IMR-90 (cell line): ENCODE measurements at regions not wholly inside any gene's neighbourhood (a gene's known extent, or its start where the extent isn't known, plus 50 kb on each side); places are given as distances from the start of the nearest gene placed in this dataset.

Experiments
- ATAC-seq: fragments of 200-7000 bp; cut with Tn5 transposase; 2 replicates; pipeline ENCODE4 v1.9.1; 2020; ENCODE audit warnings: low read depth, mild to moderate bottlenecking, moderate library complexity
- BruUV-seq: library from RNA; stranded (reverse); fragments of 400-500 nt; replicated peaks from 2 replicates; lab custom pipeline; 2021; lab: Mats Ljungman, UMichigan
- CTCF ChIA-PET: fragments of 300-600 bp; formaldehyde crosslinking; extraction: SDS; loops from one replicate; lab custom pipeline; 2021; ENCODE audit warnings: antibody characterized with exemption; lab: Yijun Ruan, JAX
- POLR2A ChIA-PET: fragments of 300-600 bp; sonication (Branson Sonifier 250); formaldehyde crosslinking; loops from one replicate; lab custom pipeline; 2022; ENCODE audit warnings: antibody characterized with exemption; ENCODE audit not compliant: unreplicated experiment; lab: Charles Lee
- DNase-seq: peaks from one replicate; pipeline ENCODE4 v3.0.0; 2013
- H2AFZ ChIP-seq: replicated peaks from 2 replicates; pipeline ENCODE3; 2013; ENCODE audit warnings: low read length, mild to moderate bottlenecking; ENCODE audit not compliant: poor library complexity
- H2AK5ac ChIP-seq: 2 replicates; pipeline ENCODE4 v1.6.1; 2013; ENCODE audit warnings: low read depth, low read length, inconsistent platforms
- H2AK9ac ChIP-seq: replicated peaks from 2 replicates; pipeline ENCODE3; 2013; ENCODE audit warnings: mild to moderate bottlenecking, low read depth, low read length, moderate library complexity; ENCODE audit not compliant: poor library complexity
- H2BK120ac ChIP-seq: 2 replicates; pipeline ENCODE4 v1.6.1; 2013; ENCODE audit warnings: low read depth, low read length, inconsistent platforms
- H2BK15ac ChIP-seq: 3 replicates; pipeline ENCODE4 v1.6.1; 2013; ENCODE audit warnings: low read depth, low read length, inconsistent platforms
- H2BK20ac ChIP-seq: 2 replicates; pipeline ENCODE4 v1.6.1; 2013; ENCODE audit warnings: low read depth, mild to moderate bottlenecking, inconsistent platforms, low read length, moderate library complexity
- H2BK5ac ChIP-seq: 2 replicates; pipeline ENCODE4 v1.6.1; 2013; ENCODE audit warnings: mild to moderate bottlenecking, low read depth, low read length, inconsistent platforms; ENCODE audit not compliant: poor library complexity, severe bottlenecking
- H3K14ac ChIP-seq: replicated peaks from 2 replicates; pipeline ENCODE4 v1.6.1; 2013; ENCODE audit warnings: low read depth, low read length, inconsistent platforms
- H3K18ac ChIP-seq: 2 replicates; pipeline ENCODE4 v1.6.1; 2013; ENCODE audit warnings: low read depth, low read length, control low read depth
- H3K23ac ChIP-seq: 2 replicates; pipeline ENCODE4 v1.6.1; 2013; ENCODE audit warnings: low read depth, low read length, inconsistent platforms
- H3K27ac ChIP-seq: 2 replicates; pipeline ENCODE4 v1.5.1; 2013; ENCODE audit warnings: mild to moderate bottlenecking, control low read depth, low read length; ENCODE audit not compliant: insufficient read depth
- H3K27me3 ChIP-seq: 2 replicates; pipeline ENCODE4 v1.6.1; 2013; ENCODE audit warnings: low read length; ENCODE audit not compliant: control insufficient read depth, insufficient read depth
- H3K36me3 ChIP-seq: 2 replicates; pipeline ENCODE4 v1.6.1; 2013; ENCODE audit warnings: low read length, mixed read lengths; ENCODE audit not compliant: control insufficient read depth, insufficient read depth
- H3K4ac ChIP-seq: 2 replicates; pipeline ENCODE4 v1.6.1; 2013; ENCODE audit warnings: low read depth, low read length, inconsistent platforms
- H3K4me1 ChIP-seq: 2 replicates; pipeline ENCODE4 v1.6.1; 2013; ENCODE audit warnings: low read length, mixed read lengths; ENCODE audit not compliant: control insufficient read depth, insufficient read depth
- H3K4me2 ChIP-seq: 2 replicates; pipeline ENCODE4 v1.6.1; 2013; ENCODE audit warnings: low read depth, mild to moderate bottlenecking, control low read depth, low read length, moderate library complexity
- H3K4me3 ChIP-seq: 2 replicates; pipeline ENCODE4 v1.5.1; 2013; ENCODE audit warnings: low read depth, mild to moderate bottlenecking, control low read depth, low read length, moderate library complexity; ENCODE audit not compliant: insufficient read depth
- H3K56ac ChIP-seq: 2 replicates; pipeline ENCODE4 v1.6.1; 2013; ENCODE audit warnings: low read length, inconsistent platforms; ENCODE audit not compliant: insufficient read depth; ENCODE audit errors: extremely low read depth
- H3K79me1 ChIP-seq, 2 experiments: 2 replicates each; pipeline ENCODE4 v1.6.1; 2013; ENCODE audit warnings: low read length in 2 of 2, inconsistent platforms in 1 of 2, low read depth in 1 of 2
- H3K9ac ChIP-seq: 2 replicates; pipeline ENCODE4 v1.6.1; 2013; ENCODE audit warnings: low read depth, low read length, control low read depth
- H3K9me1 ChIP-seq: 2 replicates; pipeline ENCODE4 v1.6.1; 2013; ENCODE audit warnings: low read length, inconsistent platforms; ENCODE audit not compliant: insufficient read depth
- H3K9me3 ChIP-seq: 2 replicates; pipeline ENCODE4 v1.6.1; 2013; ENCODE audit warnings: low read length; ENCODE audit not compliant: control insufficient read depth, insufficient read depth
- H4K20me1 ChIP-seq: 2 replicates; pipeline ENCODE4 v1.6.1; 2013; ENCODE audit warnings: low read length, inconsistent platforms; ENCODE audit not compliant: insufficient read depth
- H4K5ac ChIP-seq: 2 replicates; pipeline ENCODE4 v1.6.1; 2013; ENCODE audit warnings: mild to moderate bottlenecking, low read depth, low read length, control low read depth
- H4K8ac ChIP-seq, 2 experiments: 2 replicates each; pipeline ENCODE4 v1.6.1; 2013; ENCODE audit warnings: low read depth in 2 of 2, low read length in 2 of 2, control low read depth in 1 of 2, inconsistent platforms in 1 of 2
- H4K91ac ChIP-seq: 2 replicates; pipeline ENCODE4 v1.6.1; 2013; ENCODE audit warnings: low read depth, low read length, inconsistent platforms; ENCODE audit not compliant: insufficient read depth
- BHLHE40 ChIP-seq: fragments of 150-350 bp; IDR thresholded peaks from 2 replicates; pipeline ENCODE4 v1.6.1; 2016; ENCODE audit warnings: mild to moderate bottlenecking, low read depth, low read length
- CEBPB ChIP-seq: IDR thresholded peaks from 2 replicates; pipeline ENCODE4 v1.6.1; 2012; ENCODE audit warnings: low read depth, low read length, improper control_type of control experiment
- ELK1 ChIP-seq: fragments of 150-350 bp; IDR thresholded peaks from 2 replicates; pipeline ENCODE4 v1.6.1; 2016; ENCODE audit warnings: low read depth, mild to moderate bottlenecking, low read length, moderate library complexity, borderline replicate concordance
- FOS ChIP-seq: fragments of 150-350 bp; IDR thresholded peaks from 2 replicates; pipeline ENCODE4 v1.6.1; 2016; ENCODE audit warnings: low read depth, low read length
- NFE2L2 ChIP-seq: fragments of 150-350 bp; IDR thresholded peaks from 2 replicates; pipeline ENCODE4 v1.6.1; 2016; ENCODE audit warnings: low read depth, mild to moderate bottlenecking, low read length
- POLR2A ChIP-seq: IDR thresholded peaks from 2 replicates; pipeline ENCODE4 v1.6.1; 2012; ENCODE audit warnings: mild to moderate bottlenecking, low read depth, low read length
- RCOR1 ChIP-seq: IDR thresholded peaks from 2 replicates; pipeline ENCODE4 v1.6.1; 2012; ENCODE audit warnings: mild to moderate bottlenecking, low read length, improper control_type of control experiment; ENCODE audit not compliant: insufficient replicate concordance
- SMC3 ChIP-seq: fragments of 150-350 bp; IDR thresholded peaks from 2 replicates; pipeline ENCODE4 v1.6.1; 2016; ENCODE audit warnings: low read depth, mild to moderate bottlenecking, antibody characterized with exemption, low read length, moderate library complexity
- USF2 ChIP-seq: fragments of 150-350 bp; IDR thresholded peaks from 2 replicates; pipeline ENCODE4 v1.6.1; 2017; ENCODE audit warnings: mild to moderate bottlenecking, antibody characterized with exemption, low read length, low read depth
- WGBS, 2 experiments: methylation state at CpG; one replicate each; pipeline versions ENCODE4 v1.1.5 to v1.1.7; 2013; ENCODE audit warnings: missing lambda C conversion rate in 2 of 2; ENCODE audit not compliant: insufficient read length in 1 of 2; ENCODE audit errors: extremely low coverage in 2 of 2; 5-methylcytosine and 5-hydroxymethylcytosine counted together
- dilution Hi-C: fragments of 300-500 bp; cut with HindIII; formaldehyde crosslinking; loops from one replicate; pipeline ENCODE4 v1.14.3; 2018; ENCODE audit warnings: low sequenced_read_pairs; ENCODE audit not compliant: unreplicated experiment
- in situ Hi-C: fragments of 300-500 bp; cut with MboI; formaldehyde crosslinking; loops from 3 replicates; pipeline ENCODE4 v1.14.3; 2019; ENCODE audit warnings: low sequenced_read_pairs, inconsistent platforms, mixed read lengths
- intact Hi-C: fragments of 100-400 bp; cut with micrococcal nuclease; formaldehyde crosslinking; loops from 2 replicates; pipeline ENCODE4 v1.10.0; 2022

DNA sequence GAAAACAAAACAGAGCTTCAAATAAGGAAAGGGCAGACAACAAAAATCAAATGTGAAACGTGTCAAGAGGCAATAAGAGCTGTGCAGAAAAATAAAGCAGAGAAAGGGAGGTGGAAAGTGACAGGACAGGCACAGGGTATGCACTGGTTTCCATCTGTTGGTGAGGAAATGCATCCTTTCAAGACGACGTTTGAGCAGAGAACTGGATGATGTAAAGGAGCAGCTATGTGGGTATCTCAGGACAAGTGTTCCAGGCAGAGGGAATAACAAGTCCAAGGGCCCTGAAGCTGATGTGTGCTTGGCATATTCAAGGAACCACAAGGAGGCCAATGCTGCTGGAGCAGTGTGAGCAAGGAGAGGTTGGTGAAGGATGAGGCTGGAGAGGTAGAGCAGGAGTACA is 168.9 kb upstream of the SERPINE2 start:
- Histone ChIP-seq H3K9me3 (no peaks in the 10 kb centered on the region), H3K4me1 (no peaks in the 10 kb centered on the region), H3K27ac (no peak overlapping the region), H3K14ac (no peak overlapping the region), H2BK20ac (no peak overlapping the region), H3K4ac (no peak overlapping the region), H4K20me1 (no peaks in the 10 kb centered on the region), H4K8ac (no peak overlapping the region), H3K79me1 (no peaks in the 10 kb centered on the region), H3K36me3 (no peaks in the 10 kb centered on the region), H2BK15ac (no peak overlapping the region), H3K23ac (no peak overlapping the region), H4K5ac (no peak overlapping the region), H2AFZ (no peak overlapping the region), H3K9ac (no peak overlapping the region), H2AK9ac (no peak overlapping the region), H2BK5ac (no peak overlapping the region), H3K18ac (no peak overlapping the region), H2BK120ac (no peak overlapping the region), H3K27me3 (peaks cover 2% of the 10 kb centered on the region), H3K4me2 (no peak overlapping the region), H2AK5ac (no peak overlapping the region), H3K9me1 (peaks cover 2% of the 10 kb centered on the region; the same call in 1 of the 2 replicates), H4K91ac (no peak overlapping the region), H3K56ac (no peak overlapping the region), H3K4me3 (no peak overlapping the region)
- POLR2A ChIA-PET: no interaction called here
- 67% methylated on average over 3 of the region's 3 CpGs; no CpG with 5 or more reads in 1 of the 2 experiments for WGBS, 2 experiments
- dilution Hi-C loops (no loop called here), intact Hi-C loops (no loop called here), in situ Hi-C loops (no loop called here)
- CTCF ChIA-PET: no interaction called here
- no TSS peak for BruUV-seq
- ATAC-seq (peak; percentile 24), DNase-seq (no peak)
- TF ChIP-seq POLR2A (no peak), USF2 (no peak), BHLHE40 (no peak), RCOR1 (no peak), SMC3 (no peak), CEBPB (no peak), ELK1 (no peak), FOS (no peak), NFE2L2 (no peak)
